Transverse colon (tissue), 4 donors: ENCODE measurements at regions not wholly inside any gene's neighbourhood (a gene's known extent, or its start where the extent isn't known, plus 50 kb on each side); places are given as distances from the start of the nearest gene placed in this dataset.
A peak's percentile ranks its signal among the peaks of the same experiment; 100 is the strongest.

Experiments used
- DNase-seq: peaks from one replicate; pipeline ENCODE4 v3.0.0-alpha.2; 2019
- H3K27ac ChIP-seq, 4 donors: fragments of 200-600 bp; sonication (generic); 2 replicates each; pipeline ENCODE4 v1.5.1; 2016 to 2018; ENCODE audit warnings: inconsistent platforms in 4 of 4
- H3K27me3 ChIP-seq: fragments of 200-600 bp; sonication (generic); 2 replicates; pipeline ENCODE4 v1.5.1; 2017; ENCODE audit warnings: inconsistent platforms
- H3K36me3 ChIP-seq, 4 donors: fragments of 200-600 bp; sonication (generic); 2 replicates each; pipeline ENCODE4 v1.5.1; 2017 to 2019; ENCODE audit warnings: inconsistent platforms in 4 of 4
- H3K4me1 ChIP-seq, 4 donors: fragments of 200-600 bp; sonication (generic); 2 replicates each; pipeline ENCODE4 v1.5.1; 2017 to 2020; ENCODE audit warnings: inconsistent platforms in 4 of 4
- H3K4me3 ChIP-seq, 4 donors: fragments of 200-600 bp; sonication (generic); 1 replicate in 1 of 4; 2 replicates in 3 of 4; pipeline versions ENCODE4 v1.5.1 to v1.6.1; 2017 to 2019; ENCODE audit warnings: inconsistent platforms in 4 of 4
- H3K9me3 ChIP-seq, 2 donors: fragments of 200-600 bp; sonication (generic); 2 replicates each; pipeline ENCODE4 v1.5.1; 2017 to 2019; ENCODE audit warnings: inconsistent platforms in 2 of 2
- EP300 ChIP-seq: sonication (generic); formaldehyde crosslinking; IDR thresholded peaks from one replicate; pipeline ENCODE4 v1.6.1; 2017; ENCODE audit warnings: antibody characterized with exemption, low read depth
- POLR2A ChIP-seq: fragments of 450-650 bp; IDR thresholded peaks from one replicate; pipeline ENCODE4 v1.6.1; 2016; ENCODE audit warnings: antibody characterized with exemption, mild to moderate bottlenecking, moderate library complexity
- POLR2AphosphoS5 ChIP-seq, 3 donors: sonication (generic); formaldehyde crosslinking; IDR thresholded peaks; one replicate each; pipeline ENCODE4 v1.6.1; 2016; ENCODE audit warnings: antibody characterized with exemption in 3 of 3
- WGBS, 2 donors: methylation state at CpG; one replicate each; pipeline ENCODE4 v1.1.5; 2018; ENCODE audit warnings: low coverage in 1 of 2; 5-methylcytosine and 5-hydroxymethylcytosine counted together
- in situ Hi-C, 4 donors: fragments of 200-750 bp; cut with MboI; loops; one replicate each; pipeline versions ENCODE4 v1.15.0 to v1.15.1; 2017; ENCODE audit warnings: low sequenced_read_pairs in 3 of 4, low pct_ligation_motif_present in 1 of 4, low pct_unique_long_range_greater_than_20kb in 1 of 4
- intact Hi-C: fragments of 100-400 bp; cut with DNase I; formaldehyde crosslinking; loops from one replicate; pipeline ENCODE4 v1.15.1; 2023; ENCODE audit warnings: low total_unique reads
- TF ChIP-seq, protein P1 (sequence below), 5 experiments: fragments of 200-600 bp in 3 of 5; fragments of 450-650 bp in 2 of 5; sonication (generic) in 3 of 5; IDR thresholded peaks; 1 replicate in 2 of 5; 2 replicates in 3 of 5; pipeline ENCODE4 v1.5.1; 2016 to 2017; ENCODE audit warnings: antibody characterized with exemption in 5 of 5, inconsistent platforms in 3 of 5, mild to moderate bottlenecking in 2 of 5, moderate library complexity in 1 of 5

DNA sequence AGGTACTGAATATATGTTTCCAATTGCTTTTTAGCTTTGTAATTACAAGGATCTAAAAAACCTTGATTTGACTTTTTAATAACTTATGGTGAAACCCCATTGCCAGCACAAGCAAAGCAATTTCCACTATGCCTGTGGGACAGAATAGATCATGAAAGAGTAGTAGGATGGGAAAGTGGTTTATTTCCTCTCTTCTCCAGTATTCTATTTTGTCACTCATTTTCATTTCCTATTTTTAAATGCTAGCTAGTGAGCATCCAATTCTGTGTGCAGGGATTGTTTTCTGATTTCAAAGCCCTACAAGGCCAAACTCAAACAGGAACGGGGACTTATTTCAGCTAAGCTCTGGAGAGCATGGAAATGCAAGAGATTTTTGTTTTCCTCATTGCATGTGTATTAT lies 132.0 kb upstream of the TGFBR2 start:
- no peak for TF ChIP-seq POLR2A
- TF ChIP-seq, protein P1, sequence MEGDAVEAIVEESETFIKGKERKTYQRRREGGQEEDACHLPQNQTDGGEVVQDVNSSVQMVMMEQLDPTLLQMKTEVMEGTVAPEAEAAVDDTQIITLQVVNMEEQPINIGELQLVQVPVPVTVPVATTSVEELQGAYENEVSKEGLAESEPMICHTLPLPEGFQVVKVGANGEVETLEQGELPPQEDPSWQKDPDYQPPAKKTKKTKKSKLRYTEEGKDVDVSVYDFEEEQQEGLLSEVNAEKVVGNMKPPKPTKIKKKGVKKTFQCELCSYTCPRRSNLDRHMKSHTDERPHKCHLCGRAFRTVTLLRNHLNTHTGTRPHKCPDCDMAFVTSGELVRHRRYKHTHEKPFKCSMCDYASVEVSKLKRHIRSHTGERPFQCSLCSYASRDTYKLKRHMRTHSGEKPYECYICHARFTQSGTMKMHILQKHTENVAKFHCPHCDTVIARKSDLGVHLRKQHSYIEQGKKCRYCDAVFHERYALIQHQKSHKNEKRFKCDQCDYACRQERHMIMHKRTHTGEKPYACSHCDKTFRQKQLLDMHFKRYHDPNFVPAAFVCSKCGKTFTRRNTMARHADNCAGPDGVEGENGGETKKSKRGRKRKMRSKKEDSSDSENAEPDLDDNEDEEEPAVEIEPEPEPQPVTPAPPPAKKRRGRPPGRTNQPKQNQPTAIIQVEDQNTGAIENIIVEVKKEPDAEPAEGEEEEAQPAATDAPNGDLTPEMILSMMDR (IDR thresholded peaks at IDR 0.05) = no peak
- Histone ChIP-seq H3K9me3 (no peaks in the 10 kb centered on the region), H3K36me3 (no peaks in the 10 kb centered on the region), H3K27ac (peak overlapping the region in 1 of 4 donors; percentile 39), H3K27me3 (no peaks in the 10 kb centered on the region), H3K4me3 (no peak overlapping the region), H3K4me1 (peaks cover 0 to 31% (median 1%) of the 10 kb centered on the region in 4 donors)
- intact Hi-C loops (no loop called here), in situ Hi-C loops (no loop called here)
- DNase-seq = no peak
- WGBS, 2 donors = 91 to 100% methylated on average over 1 of the region's 1 CpG

DNA sequence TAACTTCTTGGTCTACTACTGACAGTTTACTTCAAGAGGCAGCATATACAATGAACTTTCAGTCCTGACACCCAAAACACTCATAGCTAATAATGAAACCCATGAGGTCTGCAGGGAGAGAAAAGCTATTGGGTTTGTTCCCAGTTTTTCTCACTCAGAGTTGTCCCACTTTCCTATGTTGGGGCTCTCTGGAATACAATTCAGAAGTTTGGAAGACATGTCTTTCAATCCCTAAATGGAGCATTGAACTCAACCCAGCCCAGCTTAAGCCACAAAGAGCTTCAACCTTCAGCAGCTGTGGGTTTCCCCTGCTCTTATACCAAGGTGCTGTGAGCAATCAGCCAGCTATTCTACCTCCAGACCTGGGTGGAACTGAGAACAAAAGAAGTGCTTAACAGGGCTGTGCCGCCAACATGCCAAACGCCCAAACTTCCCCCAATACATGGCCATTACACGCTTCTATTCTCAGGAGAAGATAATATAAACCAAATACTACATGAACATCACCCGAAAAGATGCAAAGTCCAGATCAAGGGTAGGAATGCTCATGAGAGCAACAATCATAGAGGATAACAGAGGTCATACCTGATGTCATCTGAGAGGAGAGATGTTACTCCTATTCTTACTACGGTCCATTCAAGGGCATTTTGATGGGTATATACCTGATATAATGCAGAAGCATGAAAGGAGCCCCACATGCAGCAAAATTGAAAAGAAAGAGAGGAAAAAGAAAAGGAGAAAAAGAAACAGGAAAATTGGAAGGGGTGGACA lies 131.2 kb upstream of the TGFBR2 start:
- H3K27me3 ChIP-seq = no peaks in the 10 kb centered on the region
- no peak overlapping the region for H3K27ac ChIP-seq
- H3K4me3 ChIP-seq = no peak overlapping the region
- H3K4me1 ChIP-seq = peaks cover 0 to 40% (median 6%) of the 10 kb centered on the region in 4 donors
- in situ Hi-C loops (no loop called here), intact Hi-C loops (no loop called here)
- TF ChIP-seq, protein P1 (IDR thresholded peaks at IDR 0.05) = no peak
- TF ChIP-seq EP300 = no peak
- no peak for TF ChIP-seq POLR2AphosphoS5 (IDR thresholded peaks at IDR 0.05)
- no peak for TF ChIP-seq POLR2A
- H3K9me3 ChIP-seq = no peaks in the 10 kb centered on the region
- no peak for DNase-seq
- no peaks in the 10 kb centered on the region for H3K36me3 ChIP-seq
- 88 to 91% methylated on average over 1 to 5 of the region's 5 CpGs for WGBS, 2 donors

DNA sequence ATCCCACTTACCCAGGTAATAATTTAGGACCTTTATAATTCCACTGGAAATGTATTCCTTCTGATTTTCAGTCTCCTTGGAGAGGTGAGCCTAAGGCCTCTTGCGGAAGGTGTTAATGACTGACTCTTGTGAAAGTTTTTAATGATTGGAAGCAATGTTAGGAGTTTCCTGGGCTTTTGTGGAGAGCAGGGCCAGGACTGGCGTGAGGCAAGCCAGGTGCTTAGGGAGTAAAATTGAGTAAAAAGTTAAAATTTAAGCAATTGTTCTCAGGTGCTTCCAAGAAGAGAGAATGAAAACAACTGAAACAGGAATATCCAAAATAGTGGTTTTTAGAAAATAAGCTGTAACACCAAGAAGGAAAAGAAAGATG lies 130.6 kb upstream of the TGFBR2 start:
- Histone ChIP-seq H3K36me3 (no peaks in the 10 kb centered on the region), H3K27ac (no peak overlapping the region), H3K4me1 (peaks cover 0 to 46% (median 11%) of the 10 kb centered on the region in 4 donors), H3K4me3 (no peak overlapping the region), H3K9me3 (no peaks in the 10 kb centered on the region), H3K27me3 (no peaks in the 10 kb centered on the region)
- no peak for DNase-seq
- intact Hi-C loops (no loop called here), in situ Hi-C loops (no loop called here)
- 80 to 98% methylated on average over 1 to 2 of the region's 2 CpGs for WGBS, 2 donors
- TF ChIP-seq EP300 (no peak), POLR2A (no peak), POLR2AphosphoS5 (IDR thresholded peaks at IDR 0.05) (no peak)
- TF ChIP-seq, protein P1 (IDR thresholded peaks at IDR 0.05) = no peak

DNA sequence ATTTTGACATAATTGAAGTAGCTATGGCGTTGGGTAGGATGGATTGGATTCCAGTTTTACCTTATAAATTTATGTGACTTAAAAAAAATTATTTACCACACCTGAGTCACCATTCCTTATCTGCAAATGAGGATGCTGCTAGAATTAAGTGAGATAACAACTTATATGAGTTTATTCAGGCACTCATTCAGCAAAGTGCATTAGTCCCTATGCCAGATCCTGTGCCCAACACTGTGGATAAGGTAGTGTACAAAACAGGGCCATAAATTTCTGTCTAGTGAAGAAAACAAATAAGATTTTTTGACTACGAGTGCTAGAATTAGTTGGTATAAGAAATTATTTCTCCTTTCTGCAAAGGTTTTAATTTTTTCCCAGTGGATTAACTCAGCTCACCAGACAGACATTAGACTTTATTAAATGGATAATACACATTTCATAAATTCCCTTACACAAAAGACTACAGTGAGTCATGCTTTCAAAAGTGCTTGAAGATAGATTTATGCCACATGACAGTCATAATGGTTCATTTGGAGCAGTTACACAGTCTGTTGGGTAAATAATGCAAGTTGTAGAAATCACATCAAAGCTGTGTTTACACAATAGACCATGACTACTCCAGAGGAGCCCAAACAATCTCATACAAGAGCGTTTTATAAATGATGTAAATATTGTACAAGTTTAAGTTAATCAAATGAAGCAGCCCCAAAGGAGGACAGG lies 129.9 kb upstream of the TGFBR2 start:
- in situ Hi-C loops = no loop called here
- WGBS, 2 donors = 52 to 56% methylated on average over 3 of the region's 3 CpGs
- no peaks in the 10 kb centered on the region for H3K36me3 ChIP-seq

More for the DNA sequence above, 129.9 kb upstream of the TGFBR2 start:
- H3K4me1 ChIP-seq = peaks cover 0 to 48% (median 12%) of the 10 kb centered on the region in 4 donors
- H3K9me3 ChIP-seq = no peaks in the 10 kb centered on the region
- peak in 1 of 3 donors; percentile 34 for TF ChIP-seq POLR2AphosphoS5 (IDR thresholded peaks at IDR 0.05)
- TF ChIP-seq, protein P1 (IDR thresholded peaks at IDR 0.05) = no peak
- no peaks in the 10 kb centered on the region for H3K27me3 ChIP-seq
- DNase-seq = no peak
- no peak overlapping the region for H3K4me3 ChIP-seq
- intact Hi-C loops = no loop called here
- H3K27ac ChIP-seq = no peak overlapping the region
